Trophoblast cell (in vitro differentiated cells and primary cell): ENCODE measurements at regions not wholly inside any gene's neighbourhood (a gene's known extent, or its start where the extent isn't known, plus 50 kb on each side); places are given as distances from the start of the nearest gene placed in this dataset.

Experiments used
- DNase-seq, 2 donors: peaks; one replicate each; pipeline ENCODE4 v3.0.0-alpha.2; 2016
- H2AFZ ChIP-seq: 2 replicates; pipeline ENCODE4 v1.6.1; 2013; ENCODE audit warnings: low read length, moderate library complexity, mild to moderate bottlenecking; ENCODE audit not compliant: insufficient read depth, poor library complexity
- H2AK5ac ChIP-seq: 2 replicates; pipeline ENCODE4 v1.6.1; 2013; ENCODE audit warnings: mild to moderate bottlenecking, low read length
- H2BK120ac ChIP-seq: 2 replicates; pipeline ENCODE4 v1.6.1; 2013; ENCODE audit warnings: low read length, mild to moderate bottlenecking, moderate library complexity; ENCODE audit not compliant: insufficient read depth, poor library complexity
- H2BK12ac ChIP-seq: 2 replicates; pipeline ENCODE4 v1.6.1; 2013; ENCODE audit warnings: mild to moderate bottlenecking, low read length, moderate library complexity
- H2BK5ac ChIP-seq: 2 replicates; pipeline ENCODE4 v1.6.1; 2013; ENCODE audit warnings: low read length, low read depth, moderate library complexity, mild to moderate bottlenecking; ENCODE audit not compliant: poor library complexity
- H3K14ac ChIP-seq: 2 replicates; pipeline ENCODE4 v1.6.1; 2013; ENCODE audit warnings: mild to moderate bottlenecking, low read length
- H3K18ac ChIP-seq: 2 replicates; pipeline ENCODE4 v1.6.1; 2013; ENCODE audit warnings: mild to moderate bottlenecking, low read length
- H3K23ac ChIP-seq: 2 replicates; pipeline ENCODE4 v1.6.1; 2013; ENCODE audit warnings: low read length
- H3K27ac ChIP-seq: 2 replicates; pipeline ENCODE4 v1.5.1; 2013; ENCODE audit warnings: low read depth, mild to moderate bottlenecking, inconsistent platforms, low read length, moderate library complexity
- H3K27me3 ChIP-seq: 2 replicates; pipeline ENCODE4 v1.6.1; 2013; ENCODE audit warnings: inconsistent platforms, mild to moderate bottlenecking, low read length, moderate library complexity; ENCODE audit not compliant: insufficient read depth
- H3K36me3 ChIP-seq, 2 experiments: 1 replicate in 1 of 2; 2 replicates in 1 of 2; pipeline ENCODE4 v1.6.1; 2013; ENCODE audit warnings: low read length in 2 of 2, mild to moderate bottlenecking in 2 of 2, moderate library complexity in 1 of 2; ENCODE audit not compliant: insufficient read depth in 2 of 2, control insufficient read depth in 1 of 2
- H3K4ac ChIP-seq: 2 replicates; pipeline ENCODE4 v1.6.1; 2013; ENCODE audit warnings: low read depth, mild to moderate bottlenecking, low read length, moderate library complexity
- H3K4me1 ChIP-seq, 2 experiments: 1 replicate in 1 of 2; 2 replicates in 1 of 2; pipeline ENCODE4 v1.6.1; 2013; ENCODE audit warnings: low read length in 2 of 2, mild to moderate bottlenecking in 2 of 2, moderate library complexity in 1 of 2; ENCODE audit not compliant: insufficient read depth in 2 of 2, control insufficient read depth in 1 of 2
- H3K4me2 ChIP-seq: 2 replicates; pipeline ENCODE4 v1.6.1; 2013; ENCODE audit warnings: inconsistent platforms, mild to moderate bottlenecking, low read length, moderate library complexity
- H3K4me3 ChIP-seq: 2 replicates; pipeline ENCODE4 v1.5.1; 2013; ENCODE audit warnings: mild to moderate bottlenecking, low read depth, low read length, inconsistent platforms
- H3K79me1 ChIP-seq: one replicate; pipeline ENCODE4 v1.6.1; 2013; ENCODE audit warnings: low read length
- H3K79me2 ChIP-seq: 2 replicates; pipeline ENCODE4 v1.6.1; 2013; ENCODE audit warnings: low read length, mild to moderate bottlenecking; ENCODE audit not compliant: control insufficient read depth, insufficient read depth, poor library complexity
- H3K9ac ChIP-seq: 2 replicates; pipeline ENCODE4 v1.6.1; 2013; ENCODE audit warnings: mild to moderate bottlenecking, low read length
- H3K9me3 ChIP-seq: 2 replicates; pipeline ENCODE4 v1.6.1; 2013; ENCODE audit warnings: low read depth, mild to moderate bottlenecking, control low read depth, inconsistent platforms, low read length; ENCODE audit not compliant: insufficient read depth
- H4K12ac ChIP-seq: 2 replicates; pipeline ENCODE4 v1.6.1; 2013; ENCODE audit warnings: low read depth, mild to moderate bottlenecking, low read length, moderate library complexity
- H4K8ac ChIP-seq: 2 replicates; pipeline ENCODE4 v1.6.1; 2013; ENCODE audit warnings: low read depth, mild to moderate bottlenecking, low read length, moderate library complexity
- H4K91ac ChIP-seq: one replicate; pipeline ENCODE4 v1.6.1; 2013; ENCODE audit warnings: low read depth, mild to moderate bottlenecking, low read length, moderate library complexity
- WGBS: extraction: QIAGEN DNeasy Blood & Tissue Kit; methylation state at CpG from one replicate; pipeline ENCODE4 v1.1.7; 2013; ENCODE audit warnings: missing lambda C conversion rate; ENCODE audit not compliant: insufficient read length, insufficient coverage; ENCODE audit errors: extremely low coverage; 5-methylcytosine and 5-hydroxymethylcytosine counted together

GRCh38 chr18:5060543-5060942, 136.5 kb downstream of the AKAIN1 start:
- H3K4me1 ChIP-seq, result no peaks in the 10 kb centered on the region
- no peaks in the 10 kb centered on the region for H3K9me3 ChIP-seq
- no peak overlapping the region for H3K4ac ChIP-seq
- H3K27me3 ChIP-seq, result no peaks in the 10 kb centered on the region
- DNase-seq, result no peak
- no peak overlapping the region for H3K4me3 ChIP-seq
- H3K36me3 ChIP-seq, result no peaks in the 10 kb centered on the region
- H3K9ac ChIP-seq, result no peak overlapping the region
- H2BK120ac ChIP-seq, result no peak overlapping the region
- no peak overlapping the region for H3K23ac ChIP-seq
- no peak overlapping the region for H2BK12ac ChIP-seq
- H4K12ac ChIP-seq, result no peak overlapping the region
- no peak overlapping the region for H3K27ac ChIP-seq
- H3K18ac ChIP-seq, result no peak overlapping the region
- H3K4me2 ChIP-seq, result no peak overlapping the region
- no peaks in the 10 kb centered on the region for H3K79me1 ChIP-seq
- H3K79me2 ChIP-seq, result no peaks in the 10 kb centered on the region
- no peak overlapping the region for H3K14ac ChIP-seq
- no peak overlapping the region for H2AK5ac ChIP-seq
- WGBS, result no CpG with 5 or more reads among the region's 3 CpGs
- H2BK5ac ChIP-seq, result no peak overlapping the region
- no peak overlapping the region for H4K8ac ChIP-seq
- H4K91ac ChIP-seq, result no peak overlapping the region
- no peak overlapping the region for H2AFZ ChIP-seq

GRCh38 chr18:5059696-5060032, 137.4 kb downstream of the AKAIN1 start:
- H3K9ac ChIP-seq, result no peak overlapping the region
- H4K12ac ChIP-seq, result no peak overlapping the region
- no peak overlapping the region for H3K23ac ChIP-seq
- no peak overlapping the region for H4K91ac ChIP-seq
- H3K18ac ChIP-seq, result no peak overlapping the region
- H3K79me2 ChIP-seq, result no peaks in the 10 kb centered on the region
- H4K8ac ChIP-seq, result no peak overlapping the region
- no peak overlapping the region for H3K14ac ChIP-seq
- H3K4me2 ChIP-seq, result no peak overlapping the region
- no peak for DNase-seq
- no peak overlapping the region for H2BK5ac ChIP-seq
- no peak overlapping the region for H3K27ac ChIP-seq
- no CpG with 5 or more reads among the region's 2 CpGs for WGBS
- H3K9me3 ChIP-seq, result no peaks in the 10 kb centered on the region
- no peak overlapping the region for H2AFZ ChIP-seq
- H3K36me3 ChIP-seq, result no peaks in the 10 kb centered on the region
- H3K4me1 ChIP-seq, result no peaks in the 10 kb centered on the region
- H3K4me3 ChIP-seq, result no peak overlapping the region
- no peaks in the 10 kb centered on the region for H3K79me1 ChIP-seq
- no peak overlapping the region for H2AK5ac ChIP-seq
- no peaks in the 10 kb centered on the region for H3K27me3 ChIP-seq
- H2BK120ac ChIP-seq, result no peak overlapping the region
- H3K4ac ChIP-seq, result no peak overlapping the region
- no peak overlapping the region for H2BK12ac ChIP-seq

GRCh38 chr18:5058768-5059695, 138.0 kb downstream of the AKAIN1 start:
- Histone ChIP-seq H3K79me2 (no peaks in the 10 kb centered on the region), H3K9ac (no peak overlapping the region), H4K91ac (no peak overlapping the region), H3K4me3 (no peak overlapping the region), H3K4ac (no peak overlapping the region), H3K27ac (no peak overlapping the region), H4K8ac (no peak overlapping the region), H4K12ac (no peak overlapping the region), H3K4me1 (no peaks in the 10 kb centered on the region), H3K79me1 (no peaks in the 10 kb centered on the region), H3K36me3 (no peaks in the 10 kb centered on the region), H2BK5ac (no peak overlapping the region), H3K27me3 (no peaks in the 10 kb centered on the region), H2AK5ac (no peak overlapping the region), H3K14ac (no peak overlapping the region), H3K18ac (no peak overlapping the region), H2BK12ac (no peak overlapping the region), H3K4me2 (no peak overlapping the region), H2AFZ (no peak overlapping the region), H3K9me3 (no peaks in the 10 kb centered on the region), H2BK120ac (no peak overlapping the region), H3K23ac (no peak overlapping the region)
- no CpG with 5 or more reads among the region's 17 CpGs for WGBS
- DNase-seq, result no peak

GRCh38 chr18:5057386-5058348, 139.4 kb downstream of the AKAIN1 start:
- no peaks in the 10 kb centered on the region for H3K79me2 ChIP-seq
- H4K12ac ChIP-seq, result no peak overlapping the region
- H3K9me3 ChIP-seq, result no peaks in the 10 kb centered on the region
- H3K27ac ChIP-seq, result no peak overlapping the region
- no peak overlapping the region for H3K4ac ChIP-seq
- H3K14ac ChIP-seq, result no peak overlapping the region
- no peak overlapping the region for H2AK5ac ChIP-seq
- no peak overlapping the region for H2BK120ac ChIP-seq
- H2BK12ac ChIP-seq, result no peak overlapping the region
- no CpG with 5 or more reads among the region's 13 CpGs for WGBS
- H3K36me3 ChIP-seq, result no peaks in the 10 kb centered on the region
- no peak overlapping the region for H2BK5ac ChIP-seq
- H3K9ac ChIP-seq, result no peak overlapping the region
- no peak overlapping the region for H2AFZ ChIP-seq
- H3K18ac ChIP-seq, result no peak overlapping the region
- H3K4me3 ChIP-seq, result no peak overlapping the region
- H3K4me1 ChIP-seq, result no peaks in the 10 kb centered on the region
- no peak overlapping the region for H4K91ac ChIP-seq
- DNase-seq, result peak; percentile 37 to 75
- no peak overlapping the region for H4K8ac ChIP-seq
- H3K27me3 ChIP-seq, result no peaks in the 10 kb centered on the region
- no peak overlapping the region for H3K4me2 ChIP-seq
- no peak overlapping the region for H3K23ac ChIP-seq
- no peaks in the 10 kb centered on the region for H3K79me1 ChIP-seq
